ENCODE measurements at regions not wholly inside any gene's neighbourhood (a gene's known extent, or its start where the extent isn't known, plus 50 kb on each side); places are given as distances from the start of the nearest gene placed in this dataset.
A peak's percentile ranks its signal among the peaks of the same experiment; 100 is the strongest.

DNA sequence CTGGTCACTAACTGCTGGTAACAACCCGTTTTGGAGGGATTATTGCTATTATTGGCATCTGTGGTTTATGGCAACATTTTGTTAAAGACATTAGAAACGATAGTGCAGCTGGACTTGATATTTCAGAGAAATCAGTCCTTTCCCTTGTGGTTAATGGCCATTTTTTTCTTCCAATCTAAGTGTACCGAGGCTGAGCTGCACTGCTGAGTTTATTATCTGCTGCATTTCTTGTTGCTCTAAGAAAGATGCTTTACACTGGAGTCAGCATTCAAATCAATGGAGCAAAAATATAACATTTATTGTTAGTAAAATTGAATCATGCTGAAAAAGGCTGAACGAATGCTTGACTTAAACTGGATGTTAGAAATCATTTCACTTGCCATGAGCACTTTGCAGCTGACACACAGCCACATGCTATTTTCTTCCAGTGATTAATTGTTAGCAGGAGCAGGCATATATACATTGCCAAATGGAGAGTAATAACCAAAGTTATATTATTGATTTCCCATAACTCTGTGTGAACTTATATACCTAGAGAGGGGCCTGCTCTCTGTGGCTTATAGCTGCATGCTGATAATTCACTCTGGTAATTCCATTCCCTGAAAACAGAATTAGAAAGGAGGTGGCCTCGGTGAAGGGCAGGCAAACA lies 66.5 kb upstream of the TTC29 start:
- H3K36me3 Mint-ChIP-seq (ENCODE audit: insufficient read depth) = no peaks in the 10 kb centered on the region
- no peak overlapping the region for H3K27ac Mint-ChIP-seq
- no peaks in the 10 kb centered on the region for H3K9me3 Mint-ChIP-seq (ENCODE audit: low read depth)
- no peaks in the 10 kb centered on the region for H3K27me3 Mint-ChIP-seq
- H3K4me1 Mint-ChIP-seq (ENCODE audit: low read depth) = peaks cover 32% of the 10 kb centered on the region
- H3K4me3 Mint-ChIP-seq (ENCODE audit: low read depth) = no peak overlapping the region
- TF ChIP-seq, protein P1, sequence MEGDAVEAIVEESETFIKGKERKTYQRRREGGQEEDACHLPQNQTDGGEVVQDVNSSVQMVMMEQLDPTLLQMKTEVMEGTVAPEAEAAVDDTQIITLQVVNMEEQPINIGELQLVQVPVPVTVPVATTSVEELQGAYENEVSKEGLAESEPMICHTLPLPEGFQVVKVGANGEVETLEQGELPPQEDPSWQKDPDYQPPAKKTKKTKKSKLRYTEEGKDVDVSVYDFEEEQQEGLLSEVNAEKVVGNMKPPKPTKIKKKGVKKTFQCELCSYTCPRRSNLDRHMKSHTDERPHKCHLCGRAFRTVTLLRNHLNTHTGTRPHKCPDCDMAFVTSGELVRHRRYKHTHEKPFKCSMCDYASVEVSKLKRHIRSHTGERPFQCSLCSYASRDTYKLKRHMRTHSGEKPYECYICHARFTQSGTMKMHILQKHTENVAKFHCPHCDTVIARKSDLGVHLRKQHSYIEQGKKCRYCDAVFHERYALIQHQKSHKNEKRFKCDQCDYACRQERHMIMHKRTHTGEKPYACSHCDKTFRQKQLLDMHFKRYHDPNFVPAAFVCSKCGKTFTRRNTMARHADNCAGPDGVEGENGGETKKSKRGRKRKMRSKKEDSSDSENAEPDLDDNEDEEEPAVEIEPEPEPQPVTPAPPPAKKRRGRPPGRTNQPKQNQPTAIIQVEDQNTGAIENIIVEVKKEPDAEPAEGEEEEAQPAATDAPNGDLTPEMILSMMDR (IDR thresholded peaks at IDR 0.05; ENCODE audit: unreplicated experiment) = no peak
- DNase-seq (ENCODE audit: low spot score, unreplicated experiment) = no peak

DNA sequence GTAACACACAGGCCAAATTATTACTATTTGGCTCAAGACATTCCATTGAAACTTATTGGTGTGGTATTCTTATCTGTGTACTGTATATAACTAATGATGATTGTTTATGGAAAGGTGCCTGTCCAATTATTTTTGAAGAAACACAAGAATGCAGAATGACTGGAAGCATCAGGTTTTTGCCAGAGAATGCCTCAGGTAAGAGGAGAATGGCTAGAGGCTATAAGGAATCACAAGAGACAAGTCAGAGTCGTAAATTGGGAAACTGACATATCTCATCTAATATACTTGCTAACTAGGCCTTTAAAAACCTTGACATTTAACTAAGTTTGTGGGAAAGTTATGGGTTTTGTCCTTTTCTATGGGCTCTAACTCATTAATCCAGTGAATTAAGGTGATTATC lies 69.3 kb upstream of the TTC29 start:
- no peak overlapping the region for H3K4me3 Mint-ChIP-seq (ENCODE audit: low read depth)
- no peak overlapping the region for H3K27ac Mint-ChIP-seq
- no peaks in the 10 kb centered on the region for H3K36me3 Mint-ChIP-seq (ENCODE audit: insufficient read depth)
- peaks cover 32% of the 10 kb centered on the region for H3K4me1 Mint-ChIP-seq (ENCODE audit: low read depth)
- DNase-seq (ENCODE audit: low spot score, unreplicated experiment) = no peak
- no peaks in the 10 kb centered on the region for H3K9me3 Mint-ChIP-seq (ENCODE audit: low read depth)
- TF ChIP-seq, protein P1 (IDR thresholded peaks at IDR 0.05; ENCODE audit: unreplicated experiment) = no peak
- H3K27me3 Mint-ChIP-seq = no peaks in the 10 kb centered on the region

DNA sequence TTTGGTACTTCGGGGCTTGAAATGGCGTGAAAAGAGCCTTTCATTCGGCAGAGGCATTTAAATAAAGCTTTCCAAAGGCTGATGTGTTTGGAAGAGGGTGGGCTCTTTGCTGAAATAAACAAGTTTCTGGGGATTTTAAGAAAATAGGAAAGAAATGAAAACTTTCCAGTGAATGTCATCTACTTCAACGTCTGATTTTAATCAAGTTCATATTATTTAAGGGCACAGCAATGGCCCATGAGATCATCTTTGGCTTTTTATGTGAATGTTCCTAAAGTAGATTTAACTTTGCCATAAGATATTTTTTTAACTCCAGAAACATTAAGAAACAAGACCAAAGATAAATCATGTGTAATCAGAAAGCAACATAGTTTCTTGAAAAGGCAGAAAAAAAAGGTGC lies 69.8 kb upstream of the TTC29 start:
- DNase-seq (ENCODE audit: low spot score, unreplicated experiment) = no peak
- Mint-ChIP-seq H3K36me3 (ENCODE audit: insufficient read depth) (no peaks in the 10 kb centered on the region), H3K27ac (no peak overlapping the region), H3K4me1 (ENCODE audit: low read depth) (peaks cover 30% of the 10 kb centered on the region), H3K4me3 (ENCODE audit: low read depth) (no peak overlapping the region), H3K27me3 (no peaks in the 10 kb centered on the region), H3K9me3 (ENCODE audit: low read depth) (no peaks in the 10 kb centered on the region)
- TF ChIP-seq, protein P1 (IDR thresholded peaks at IDR 0.05; ENCODE audit: unreplicated experiment) = no peak

DNA sequence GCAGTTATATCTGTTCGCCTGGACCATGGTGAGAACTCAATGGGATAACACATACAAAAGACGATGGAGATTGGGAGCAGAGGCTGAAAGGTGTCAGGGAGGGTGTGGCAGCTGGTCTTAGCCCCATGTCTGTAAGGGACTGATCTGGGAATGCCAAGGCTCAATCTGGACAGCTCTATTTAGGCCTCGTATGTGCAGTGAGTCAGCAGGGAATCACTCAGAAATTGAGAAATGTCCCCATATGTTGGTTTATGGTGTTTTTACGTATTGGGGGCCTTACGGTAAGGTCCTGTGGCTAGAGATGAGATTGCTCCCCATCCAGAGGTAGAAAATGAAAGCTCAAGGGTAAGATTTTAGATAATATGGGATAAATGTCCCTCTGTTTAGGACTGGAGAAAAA lies 71.4 kb upstream of the TTC29 start:
- Mint-ChIP-seq H3K36me3 (ENCODE audit: insufficient read depth) (no peaks in the 10 kb centered on the region), H3K4me3 (ENCODE audit: low read depth) (no peak overlapping the region), H3K9me3 (ENCODE audit: low read depth) (no peaks in the 10 kb centered on the region), H3K27me3 (no peaks in the 10 kb centered on the region), H3K27ac (no peak overlapping the region), H3K4me1 (ENCODE audit: low read depth) (peaks cover 20% of the 10 kb centered on the region)
- no peak for DNase-seq (ENCODE audit: low spot score, unreplicated experiment)
- TF ChIP-seq, protein P1 (IDR thresholded peaks at IDR 0.05; ENCODE audit: unreplicated experiment) = no peak

DNA sequence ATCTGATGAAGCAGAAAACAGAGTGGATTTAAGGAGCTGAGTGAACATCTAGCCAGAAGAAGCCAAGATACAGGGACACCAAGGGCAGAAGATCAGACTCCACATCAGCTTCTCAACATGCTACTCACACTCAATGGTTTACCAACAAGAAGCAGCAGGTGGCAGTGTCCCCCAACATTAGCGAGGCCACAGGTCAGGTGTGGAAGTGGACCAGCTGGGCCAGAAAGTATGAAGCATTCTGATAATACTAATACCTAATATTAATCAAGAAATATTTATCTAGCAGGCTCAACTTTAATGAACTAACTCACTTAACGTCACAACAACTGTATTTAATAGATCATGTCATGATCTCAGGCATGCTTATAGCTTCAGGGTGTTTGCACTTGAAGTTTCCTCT lies 73.4 kb upstream of the TTC29 start:
- H3K4me3 Mint-ChIP-seq (ENCODE audit: low read depth) = no peak overlapping the region

More for the DNA sequence above, 73.4 kb upstream of the TTC29 start:
- H3K27me3 Mint-ChIP-seq = no peaks in the 10 kb centered on the region
- H3K4me1 Mint-ChIP-seq (ENCODE audit: low read depth) = peaks cover 9% of the 10 kb centered on the region
- H3K27ac Mint-ChIP-seq = no peak overlapping the region
- peaks cover 6% of the 10 kb centered on the region for H3K9me3 Mint-ChIP-seq (ENCODE audit: low read depth)
- TF ChIP-seq, protein P1 (IDR thresholded peaks at IDR 0.05; ENCODE audit: unreplicated experiment) = peak; percentile 69
- no peaks in the 10 kb centered on the region for H3K36me3 Mint-ChIP-seq (ENCODE audit: insufficient read depth)
- DNase-seq (ENCODE audit: low spot score, unreplicated experiment) = peak; percentile 30

Data from progenitor cell of endocrine pancreas (in vitro differentiated cells).